ENCODE measurements at regions not wholly inside any gene's neighbourhood (a gene's known extent, or its start where the extent isn't known, plus 50 kb on each side); places are given as distances from the start of the nearest gene placed in this dataset.

- no peak for DNase-seq
- no peak overlapping the region for H3K27ac ChIP-seq
- no peak overlapping the region for H3K9ac ChIP-seq
- H2AFZ ChIP-seq, result no peak overlapping the region
- H3K9me3 ChIP-seq (ENCODE audit: low read depth), result no peaks in the 10 kb centered on the region
- H4K20me1 ChIP-seq (ENCODE audit: insufficient read depth), result no peaks in the 10 kb centered on the region
- no peak overlapping the region for H3K4me2 ChIP-seq (ENCODE audit: unreplicated experiment)
- H3F3A ChIP-seq (ENCODE audit: insufficient read depth), result no peaks in the 10 kb centered on the region
- in situ Hi-C loops (cut with MboI), result no loop called here
- 23 to 31% methylated on average over 3 to 4 of the region's 4 CpGs for WGBS, 2 experiments (ENCODE audit: low coverage in 1 of 2, low lambda C conversion rate in 2 of 2, missing lambda C conversion rate in 2 of 2)
- H3K79me2 ChIP-seq (ENCODE audit: insufficient read depth), result no peaks in the 10 kb centered on the region
- H3K4me3 ChIP-seq, result no peak overlapping the region
- no peaks in the 10 kb centered on the region for H3K4me1 ChIP-seq (ENCODE audit: insufficient read depth)
- no peaks in the 10 kb centered on the region for H3K9me2 ChIP-seq (ENCODE audit: insufficient read depth)
- H3K36me3 ChIP-seq (ENCODE audit: low read depth), result no peaks in the 10 kb centered on the region
- TF ChIP-seq EZH2phosphoT487 (IDR thresholded peaks at IDR 0.05; ENCODE audit: insufficient read depth, low read depth) (no peak), EZH2 (IDR thresholded peaks at IDR 0.05; ENCODE audit: insufficient read depth, poor library complexity, severe bottlenecking) (no peak)
- H3K27me3 ChIP-seq (replicated peaks; ENCODE audit: insufficient read depth), result no peaks in the 10 kb centered on the region
Observed at GRCh38 chr19:29450306-29450705, 75.5 kb upstream of the VSTM2B start.

DNA sequence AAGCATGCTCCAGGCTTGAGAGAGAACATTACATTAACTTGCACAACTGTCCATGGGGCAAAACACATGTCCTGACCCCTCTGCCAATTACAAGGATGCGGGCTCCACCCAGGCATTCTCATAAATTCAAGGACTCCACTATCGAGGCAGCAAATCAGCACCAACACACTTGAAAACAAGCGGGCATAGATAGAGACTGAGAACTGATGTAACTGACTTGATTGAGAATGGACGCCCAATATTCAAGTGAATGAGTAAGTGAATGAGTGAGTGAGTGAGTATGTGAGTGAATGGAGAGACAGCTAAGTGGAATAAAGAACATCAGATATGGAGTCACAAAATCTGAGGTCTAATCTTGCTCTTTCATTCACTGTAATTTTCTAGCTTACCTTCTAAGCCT lies 75.0 kb upstream of the VSTM2B start:
- no peak overlapping the region for H3K4me3 ChIP-seq
- no peak overlapping the region for H3K27ac ChIP-seq
- H3K9ac ChIP-seq, result no peak overlapping the region
- H3F3A ChIP-seq (ENCODE audit: insufficient read depth), result no peaks in the 10 kb centered on the region
- 22 to 24% methylated on average over 4 of the region's 4 CpGs for WGBS, 2 experiments (ENCODE audit: low coverage in 1 of 2, low lambda C conversion rate in 2 of 2, missing lambda C conversion rate in 2 of 2)
- H2AFZ ChIP-seq, result no peak overlapping the region
- no peaks in the 10 kb centered on the region for H3K79me2 ChIP-seq (ENCODE audit: insufficient read depth)
- in situ Hi-C loops (cut with MboI), result no loop called here
- no peaks in the 10 kb centered on the region for H3K27me3 ChIP-seq (replicated peaks; ENCODE audit: insufficient read depth)
- no peaks in the 10 kb centered on the region for H3K4me1 ChIP-seq (ENCODE audit: insufficient read depth)
- H3K36me3 ChIP-seq (ENCODE audit: low read depth), result no peaks in the 10 kb centered on the region
- no peak overlapping the region for H3K4me2 ChIP-seq (ENCODE audit: unreplicated experiment)
- H3K9me3 ChIP-seq (ENCODE audit: low read depth), result no peaks in the 10 kb centered on the region
- H4K20me1 ChIP-seq (ENCODE audit: insufficient read depth), result no peaks in the 10 kb centered on the region
- DNase-seq, result no peak
- H3K9me2 ChIP-seq (ENCODE audit: insufficient read depth), result no peaks in the 10 kb centered on the region
- TF ChIP-seq EZH2 (IDR thresholded peaks at IDR 0.05; ENCODE audit: insufficient read depth, poor library complexity, severe bottlenecking) (no peak), EZH2phosphoT487 (IDR thresholded peaks at IDR 0.05; ENCODE audit: insufficient read depth, low read depth) (no peak)

- Histone ChIP-seq H3K27me3 (replicated peaks; ENCODE audit: insufficient read depth) (no peaks in the 10 kb centered on the region), H2AFZ (no peak overlapping the region), H3F3A (ENCODE audit: insufficient read depth) (no peaks in the 10 kb centered on the region), H4K20me1 (ENCODE audit: insufficient read depth) (no peaks in the 10 kb centered on the region), H3K4me1 (ENCODE audit: insufficient read depth) (no peaks in the 10 kb centered on the region), H3K79me2 (ENCODE audit: insufficient read depth) (no peaks in the 10 kb centered on the region), H3K4me2 (ENCODE audit: unreplicated experiment) (no peak overlapping the region), H3K36me3 (ENCODE audit: low read depth) (no peaks in the 10 kb centered on the region), H3K4me3 (no peak overlapping the region), H3K9ac (no peak overlapping the region), H3K9me3 (ENCODE audit: low read depth) (no peaks in the 10 kb centered on the region), H3K9me2 (ENCODE audit: insufficient read depth) (no peaks in the 10 kb centered on the region), H3K27ac (no peak overlapping the region)
- no peak for TF ChIP-seq EZH2phosphoT487 (IDR thresholded peaks at IDR 0.05; ENCODE audit: insufficient read depth, low read depth)
- TF ChIP-seq EZH2 (IDR thresholded peaks at IDR 0.05; ENCODE audit: insufficient read depth, poor library complexity, severe bottlenecking), result no peak
- in situ Hi-C loops (cut with MboI), result no loop called here
- DNase-seq, result no peak
- 51 to 63% methylated on average over 15 of the region's 15 CpGs for WGBS, 2 experiments (ENCODE audit: low coverage in 1 of 2, low lambda C conversion rate in 2 of 2, missing lambda C conversion rate in 2 of 2)
Observed at GRCh38 chr19:29454109-29454508, 71.7 kb upstream of the VSTM2B start.

DNA sequence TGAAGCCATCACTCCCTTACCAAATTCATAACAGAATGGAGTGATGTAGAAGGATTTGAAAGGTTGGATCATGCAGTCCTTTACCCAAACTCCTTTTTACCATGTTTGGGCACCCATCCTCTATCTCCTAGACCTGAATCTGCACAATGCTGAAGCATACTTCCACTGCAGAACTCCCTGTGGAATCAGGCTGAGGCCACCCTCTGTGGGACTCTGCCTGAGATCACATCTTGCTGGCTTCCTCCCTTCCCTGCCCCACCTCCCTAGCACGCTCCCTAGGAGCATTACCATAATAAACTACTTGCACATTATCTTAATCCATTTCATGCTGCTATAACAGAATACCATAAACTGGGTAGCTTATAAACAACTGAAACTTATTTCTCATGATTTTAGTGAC lies 68.4 kb upstream of the VSTM2B start:
- Histone ChIP-seq H2AFZ (no peak overlapping the region), H3K79me2 (ENCODE audit: insufficient read depth) (no peaks in the 10 kb centered on the region), H3K4me1 (ENCODE audit: insufficient read depth) (no peaks in the 10 kb centered on the region), H3K4me2 (ENCODE audit: unreplicated experiment) (no peak overlapping the region), H3K27me3 (replicated peaks; ENCODE audit: insufficient read depth) (no peaks in the 10 kb centered on the region), H3K9me3 (ENCODE audit: low read depth) (no peaks in the 10 kb centered on the region), H3K9ac (no peak overlapping the region), H3K4me3 (no peak overlapping the region), H3K27ac (no peak overlapping the region), H3K36me3 (ENCODE audit: low read depth) (no peaks in the 10 kb centered on the region), H4K20me1 (ENCODE audit: insufficient read depth) (no peaks in the 10 kb centered on the region), H3F3A (ENCODE audit: insufficient read depth) (no peaks in the 10 kb centered on the region), H3K9me2 (ENCODE audit: insufficient read depth) (no peaks in the 10 kb centered on the region)
- no peak for DNase-seq
- in situ Hi-C loops (cut with MboI), result no loop called here
- WGBS, 2 experiments (ENCODE audit: low coverage in 1 of 2, low lambda C conversion rate in 2 of 2, missing lambda C conversion rate in 2 of 2), result 0% methylated on average over 1 of the region's 1 CpG
- TF ChIP-seq EZH2phosphoT487 (IDR thresholded peaks at IDR 0.05; ENCODE audit: insufficient read depth, low read depth), result no peak
- TF ChIP-seq EZH2 (IDR thresholded peaks at IDR 0.05; ENCODE audit: insufficient read depth, poor library complexity, severe bottlenecking), result no peak

DNA sequence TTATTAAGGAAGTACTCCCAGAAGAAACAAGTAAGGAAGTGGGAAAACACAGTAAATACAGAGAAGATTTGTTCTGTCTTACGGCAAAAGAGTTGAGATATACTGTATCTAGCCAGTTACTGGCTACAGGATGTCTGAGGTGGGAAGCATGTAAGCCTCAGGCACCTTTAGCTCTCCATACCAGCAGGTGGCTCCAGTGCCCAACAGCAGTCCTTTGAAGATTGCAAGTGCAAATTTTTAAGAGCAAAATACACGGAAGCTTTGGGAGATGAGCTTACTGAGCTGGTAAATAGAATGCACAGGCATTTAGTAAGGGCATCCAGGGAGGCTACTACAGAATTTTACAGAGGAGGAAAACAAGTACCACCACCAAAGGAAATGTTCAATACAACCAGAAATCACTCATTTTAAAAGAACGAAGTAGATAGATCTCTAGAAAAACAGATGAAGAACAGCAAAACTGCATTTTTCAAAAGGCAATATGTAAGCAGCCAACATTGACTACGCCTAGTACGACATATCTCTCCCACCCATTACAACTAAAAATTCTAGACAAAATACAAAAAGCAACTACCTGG lies 57.9 kb upstream of the VSTM2B start:
- WGBS, 2 experiments (ENCODE audit: low coverage in 1 of 2, low lambda C conversion rate in 2 of 2, missing lambda C conversion rate in 2 of 2), result 19 to 24% methylated on average over 5 of the region's 5 CpGs
- peak; percentile 30 for DNase-seq
- Histone ChIP-seq H3K36me3 (ENCODE audit: low read depth) (no peaks in the 10 kb centered on the region), H4K20me1 (ENCODE audit: insufficient read depth) (no peaks in the 10 kb centered on the region), H3F3A (ENCODE audit: insufficient read depth) (no peaks in the 10 kb centered on the region), H3K9me3 (ENCODE audit: low read depth) (no peaks in the 10 kb centered on the region), H3K9ac (no peak overlapping the region), H3K27me3 (replicated peaks; ENCODE audit: insufficient read depth) (no peaks in the 10 kb centered on the region; the same call in 1 of the 2 replicates), H3K4me1 (ENCODE audit: insufficient read depth) (no peaks in the 10 kb centered on the region), H3K4me2 (ENCODE audit: unreplicated experiment) (no peak overlapping the region), H3K79me2 (ENCODE audit: insufficient read depth) (no peaks in the 10 kb centered on the region), H3K9me2 (ENCODE audit: insufficient read depth) (no peaks in the 10 kb centered on the region), H3K4me3 (no peak overlapping the region), H2AFZ (no peak overlapping the region), H3K27ac (no peak overlapping the region)
- in situ Hi-C loops (cut with MboI), result no loop called here
- TF ChIP-seq EZH2 (IDR thresholded peaks at IDR 0.05; ENCODE audit: insufficient read depth, poor library complexity, severe bottlenecking), result no peak
